IMR-90 (cell line): ENCODE measurements at regions not wholly inside any gene's neighbourhood (a gene's known extent, or its start where the extent isn't known, plus 50 kb on each side); places are given as distances from the start of the nearest gene placed in this dataset.

ENCODE experiments used
- ATAC-seq: fragments of 200-7000 bp; cut with Tn5 transposase; 2 replicates; pipeline ENCODE4 v1.9.1; 2020; ENCODE audit warnings: low read depth, mild to moderate bottlenecking, moderate library complexity
- BruUV-seq: library from RNA; stranded (reverse); fragments of 400-500 nt; replicated peaks from 2 replicates; lab custom pipeline; 2021; lab: Mats Ljungman, UMichigan
- CTCF ChIA-PET: fragments of 300-600 bp; formaldehyde crosslinking; extraction: SDS; loops from one replicate; lab custom pipeline; 2021; ENCODE audit warnings: antibody characterized with exemption; lab: Yijun Ruan, JAX
- POLR2A ChIA-PET: fragments of 300-600 bp; sonication (Branson Sonifier 250); formaldehyde crosslinking; loops from one replicate; lab custom pipeline; 2022; ENCODE audit warnings: antibody characterized with exemption; ENCODE audit not compliant: unreplicated experiment; lab: Charles Lee
- DNase-seq: peaks from one replicate; pipeline ENCODE4 v3.0.0; 2013
- H2AFZ ChIP-seq: replicated peaks from 2 replicates; pipeline ENCODE3; 2013; ENCODE audit warnings: low read length, mild to moderate bottlenecking; ENCODE audit not compliant: poor library complexity
- H2AK5ac ChIP-seq: 2 replicates; pipeline ENCODE4 v1.6.1; 2013; ENCODE audit warnings: low read depth, low read length, inconsistent platforms
- H2AK9ac ChIP-seq: replicated peaks from 2 replicates; pipeline ENCODE3; 2013; ENCODE audit warnings: mild to moderate bottlenecking, low read depth, low read length, moderate library complexity; ENCODE audit not compliant: poor library complexity
- H2BK120ac ChIP-seq: 2 replicates; pipeline ENCODE4 v1.6.1; 2013; ENCODE audit warnings: low read depth, low read length, inconsistent platforms
- H2BK15ac ChIP-seq: 3 replicates; pipeline ENCODE4 v1.6.1; 2013; ENCODE audit warnings: low read depth, low read length, inconsistent platforms
- H2BK20ac ChIP-seq: 2 replicates; pipeline ENCODE4 v1.6.1; 2013; ENCODE audit warnings: low read depth, mild to moderate bottlenecking, inconsistent platforms, low read length, moderate library complexity
- H2BK5ac ChIP-seq: 2 replicates; pipeline ENCODE4 v1.6.1; 2013; ENCODE audit warnings: mild to moderate bottlenecking, low read depth, low read length, inconsistent platforms; ENCODE audit not compliant: poor library complexity, severe bottlenecking
- H3K14ac ChIP-seq: replicated peaks from 2 replicates; pipeline ENCODE4 v1.6.1; 2013; ENCODE audit warnings: low read depth, low read length, inconsistent platforms
- H3K18ac ChIP-seq: 2 replicates; pipeline ENCODE4 v1.6.1; 2013; ENCODE audit warnings: low read depth, low read length, control low read depth
- H3K23ac ChIP-seq: 2 replicates; pipeline ENCODE4 v1.6.1; 2013; ENCODE audit warnings: low read depth, low read length, inconsistent platforms
- H3K27ac ChIP-seq: 2 replicates; pipeline ENCODE4 v1.5.1; 2013; ENCODE audit warnings: mild to moderate bottlenecking, control low read depth, low read length; ENCODE audit not compliant: insufficient read depth
- H3K27me3 ChIP-seq: 2 replicates; pipeline ENCODE4 v1.6.1; 2013; ENCODE audit warnings: low read length; ENCODE audit not compliant: control insufficient read depth, insufficient read depth
- H3K36me3 ChIP-seq: 2 replicates; pipeline ENCODE4 v1.6.1; 2013; ENCODE audit warnings: low read length, mixed read lengths; ENCODE audit not compliant: control insufficient read depth, insufficient read depth
- H3K4ac ChIP-seq: 2 replicates; pipeline ENCODE4 v1.6.1; 2013; ENCODE audit warnings: low read depth, low read length, inconsistent platforms
- H3K4me1 ChIP-seq: 2 replicates; pipeline ENCODE4 v1.6.1; 2013; ENCODE audit warnings: low read length, mixed read lengths; ENCODE audit not compliant: control insufficient read depth, insufficient read depth
- H3K4me2 ChIP-seq: 2 replicates; pipeline ENCODE4 v1.6.1; 2013; ENCODE audit warnings: low read depth, mild to moderate bottlenecking, control low read depth, low read length, moderate library complexity
- H3K4me3 ChIP-seq: 2 replicates; pipeline ENCODE4 v1.5.1; 2013; ENCODE audit warnings: low read depth, mild to moderate bottlenecking, control low read depth, low read length, moderate library complexity; ENCODE audit not compliant: insufficient read depth
- H3K56ac ChIP-seq: 2 replicates; pipeline ENCODE4 v1.6.1; 2013; ENCODE audit warnings: low read length, inconsistent platforms; ENCODE audit not compliant: insufficient read depth; ENCODE audit errors: extremely low read depth
- H3K79me1 ChIP-seq, 2 experiments: 2 replicates each; pipeline ENCODE4 v1.6.1; 2013; ENCODE audit warnings: low read length in 2 of 2, inconsistent platforms in 1 of 2, low read depth in 1 of 2
- H3K9ac ChIP-seq: 2 replicates; pipeline ENCODE4 v1.6.1; 2013; ENCODE audit warnings: low read depth, low read length, control low read depth
- H3K9me1 ChIP-seq: 2 replicates; pipeline ENCODE4 v1.6.1; 2013; ENCODE audit warnings: low read length, inconsistent platforms; ENCODE audit not compliant: insufficient read depth
- H3K9me3 ChIP-seq: 2 replicates; pipeline ENCODE4 v1.6.1; 2013; ENCODE audit warnings: low read length; ENCODE audit not compliant: control insufficient read depth, insufficient read depth
- H4K20me1 ChIP-seq: 2 replicates; pipeline ENCODE4 v1.6.1; 2013; ENCODE audit warnings: low read length, inconsistent platforms; ENCODE audit not compliant: insufficient read depth
- H4K5ac ChIP-seq: 2 replicates; pipeline ENCODE4 v1.6.1; 2013; ENCODE audit warnings: mild to moderate bottlenecking, low read depth, low read length, control low read depth
- H4K8ac ChIP-seq, 2 experiments: 2 replicates each; pipeline ENCODE4 v1.6.1; 2013; ENCODE audit warnings: low read depth in 2 of 2, low read length in 2 of 2, control low read depth in 1 of 2, inconsistent platforms in 1 of 2
- H4K91ac ChIP-seq: 2 replicates; pipeline ENCODE4 v1.6.1; 2013; ENCODE audit warnings: low read depth, low read length, inconsistent platforms; ENCODE audit not compliant: insufficient read depth
- CHD1 ChIP-seq: IDR thresholded peaks from 2 replicates; pipeline ENCODE4 v1.6.1; 2012; ENCODE audit warnings: low read depth, low read length, improper control_type of control experiment
- RAD21 ChIP-seq: IDR thresholded peaks from 2 replicates; pipeline ENCODE4 v1.6.1; 2012; ENCODE audit warnings: low read length, improper control_type of control experiment
- RFX5 ChIP-seq: IDR thresholded peaks from 2 replicates; pipeline ENCODE4 v1.8.0; 2012; ENCODE audit warnings: low read depth, mild to moderate bottlenecking, low read length, moderate library complexity
- WGBS, 2 experiments: methylation state at CpG; one replicate each; pipeline versions ENCODE4 v1.1.5 to v1.1.7; 2013; ENCODE audit warnings: missing lambda C conversion rate in 2 of 2; ENCODE audit not compliant: insufficient read length in 1 of 2; ENCODE audit errors: extremely low coverage in 2 of 2; 5-methylcytosine and 5-hydroxymethylcytosine counted together
- dilution Hi-C: fragments of 300-500 bp; cut with HindIII; formaldehyde crosslinking; loops from one replicate; pipeline ENCODE4 v1.14.3; 2018; ENCODE audit warnings: low sequenced_read_pairs; ENCODE audit not compliant: unreplicated experiment
- in situ Hi-C: fragments of 300-500 bp; cut with MboI; formaldehyde crosslinking; loops from 3 replicates; pipeline ENCODE4 v1.14.3; 2019; ENCODE audit warnings: low sequenced_read_pairs, inconsistent platforms, mixed read lengths
- intact Hi-C: fragments of 100-400 bp; cut with micrococcal nuclease; formaldehyde crosslinking; loops from 2 replicates; pipeline ENCODE4 v1.10.0; 2022
- TF ChIP-seq, protein P1 (sequence below): fragments of 150-350 bp; IDR thresholded peaks from 2 replicates; pipeline ENCODE4 v1.6.1; 2017; ENCODE audit warnings: mild to moderate bottlenecking, antibody characterized with exemption, low read length, low read depth

DNA sequence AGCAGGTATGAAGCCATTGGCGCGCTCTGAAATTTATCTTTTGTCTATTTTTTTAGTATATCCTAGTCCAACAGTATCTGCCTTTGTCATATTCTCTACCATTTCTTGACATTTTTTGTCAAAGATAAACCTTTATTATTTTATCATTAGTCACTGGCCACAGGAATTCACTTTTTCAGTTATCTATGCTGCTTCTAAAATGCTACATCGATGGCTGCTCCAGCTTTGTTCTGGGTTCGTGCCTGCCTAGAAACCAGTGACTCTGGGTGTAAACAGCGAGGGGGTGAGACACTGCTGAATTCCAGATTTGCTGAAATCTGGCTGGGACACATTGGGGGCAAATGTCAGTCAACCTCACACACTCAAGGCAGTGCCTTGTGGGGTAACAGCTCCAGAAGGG lies 193.4 kb downstream of the CDC5L start:
- Histone ChIP-seq H2AFZ (no peak overlapping the region), H3K4ac (no peak overlapping the region), H2BK120ac (no peak overlapping the region), H2BK15ac (no peak overlapping the region), H3K27ac (no peak overlapping the region), H3K4me3 (no peak overlapping the region), H3K23ac (no peak overlapping the region), H2AK5ac (no peak overlapping the region), H3K9me1 (no peaks in the 10 kb centered on the region; the same call in 1 of the 2 replicates), H3K9ac (no peak overlapping the region), H3K36me3 (no peaks in the 10 kb centered on the region), H2BK5ac (no peak overlapping the region), H3K9me3 (peaks cover 8% of the 10 kb centered on the region), H3K56ac (no peak overlapping the region), H4K91ac (no peak overlapping the region), H3K14ac (no peak overlapping the region), H3K4me1 (peaks cover 3% of the 10 kb centered on the region; the same call in 1 of the 2 replicates), H4K8ac (no peak overlapping the region), H4K5ac (no peak overlapping the region), H3K79me1 (no peaks in the 10 kb centered on the region), H4K20me1 (no peaks in the 10 kb centered on the region), H3K27me3 (peaks cover 12% of the 10 kb centered on the region), H3K4me2 (peak overlapping the region; percentile 22; the same call in 1 of the 2 replicates), H2AK9ac (no peak overlapping the region), H2BK20ac (no peak overlapping the region), H3K18ac (no peak overlapping the region)
- ChIA-PET CTCF (interaction anchor here (1.8 kb wide), 1 partner anchor 105 kb away, joined by 9 read pairs; no protein-coding TSS in a partner anchor), POLR2A (no interaction called here)
- ATAC-seq (peak; percentile 91), DNase-seq (peak; percentile 74)
- 60% methylated on average over 2 of the region's 5 CpGs; no CpG with 5 or more reads in 1 of the 2 experiments for WGBS, 2 experiments
- in situ Hi-C loops (no loop called here), intact Hi-C loops (no loop called here), dilution Hi-C loops (no loop called here)
- no peak for TF ChIP-seq CHD1
- TF ChIP-seq, protein P1, sequence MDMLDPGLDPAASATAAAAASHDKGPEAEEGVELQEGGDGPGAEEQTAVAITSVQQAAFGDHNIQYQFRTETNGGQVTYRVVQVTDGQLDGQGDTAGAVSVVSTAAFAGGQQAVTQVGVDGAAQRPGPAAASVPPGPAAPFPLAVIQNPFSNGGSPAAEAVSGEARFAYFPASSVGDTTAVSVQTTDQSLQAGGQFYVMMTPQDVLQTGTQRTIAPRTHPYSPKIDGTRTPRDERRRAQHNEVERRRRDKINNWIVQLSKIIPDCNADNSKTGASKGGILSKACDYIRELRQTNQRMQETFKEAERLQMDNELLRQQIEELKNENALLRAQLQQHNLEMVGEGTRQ = no peak
- no peak for TF ChIP-seq RAD21
- peak; percentile 94 for TF ChIP-seq RFX5
- BruUV-seq = no TSS peak
